ENCODE measurements at regions not wholly inside any gene's neighbourhood (a gene's known extent, or its start where the extent isn't known, plus 50 kb on each side); places are given as distances from the start of the nearest gene placed in this dataset.

DNA sequence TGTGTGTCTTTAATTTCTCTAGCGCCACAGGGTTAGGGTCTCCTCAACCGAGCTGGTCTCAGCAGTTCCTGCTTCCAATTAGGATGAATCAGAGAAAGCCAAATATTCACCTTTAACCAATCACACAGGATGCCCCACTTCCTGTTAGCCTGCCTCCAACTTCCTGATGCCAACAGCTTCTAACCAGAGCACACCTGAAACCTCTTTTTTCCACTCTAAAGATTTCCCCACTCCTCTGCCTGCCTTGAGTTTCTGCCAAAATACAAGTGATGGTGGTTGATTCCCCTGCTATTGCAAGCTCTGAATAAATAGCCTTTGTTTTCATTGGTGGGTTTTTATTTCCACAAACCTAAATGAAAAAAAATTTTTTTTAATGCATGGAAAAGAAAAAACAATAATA lies 144.7 kb upstream of the UST start:
- H3K27ac ChIP-seq = no peak overlapping the region
- H3K4me1 ChIP-seq (ENCODE audit: control insufficient read depth in 1 of 2, insufficient read depth in 1 of 2, low read depth in 1 of 2, low read length in 1 of 2) = no peaks in the 10 kb centered on the region
- H3K36me3 ChIP-seq = no peaks in the 10 kb centered on the region
- H3K4me3 ChIP-seq (ENCODE audit: low read depth in 1 of 2, low read length in 1 of 2) = no peak overlapping the region
- H3K9me3 ChIP-seq = no peaks in the 10 kb centered on the region
- TF ChIP-seq, protein P1, sequence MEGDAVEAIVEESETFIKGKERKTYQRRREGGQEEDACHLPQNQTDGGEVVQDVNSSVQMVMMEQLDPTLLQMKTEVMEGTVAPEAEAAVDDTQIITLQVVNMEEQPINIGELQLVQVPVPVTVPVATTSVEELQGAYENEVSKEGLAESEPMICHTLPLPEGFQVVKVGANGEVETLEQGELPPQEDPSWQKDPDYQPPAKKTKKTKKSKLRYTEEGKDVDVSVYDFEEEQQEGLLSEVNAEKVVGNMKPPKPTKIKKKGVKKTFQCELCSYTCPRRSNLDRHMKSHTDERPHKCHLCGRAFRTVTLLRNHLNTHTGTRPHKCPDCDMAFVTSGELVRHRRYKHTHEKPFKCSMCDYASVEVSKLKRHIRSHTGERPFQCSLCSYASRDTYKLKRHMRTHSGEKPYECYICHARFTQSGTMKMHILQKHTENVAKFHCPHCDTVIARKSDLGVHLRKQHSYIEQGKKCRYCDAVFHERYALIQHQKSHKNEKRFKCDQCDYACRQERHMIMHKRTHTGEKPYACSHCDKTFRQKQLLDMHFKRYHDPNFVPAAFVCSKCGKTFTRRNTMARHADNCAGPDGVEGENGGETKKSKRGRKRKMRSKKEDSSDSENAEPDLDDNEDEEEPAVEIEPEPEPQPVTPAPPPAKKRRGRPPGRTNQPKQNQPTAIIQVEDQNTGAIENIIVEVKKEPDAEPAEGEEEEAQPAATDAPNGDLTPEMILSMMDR (IDR thresholded peaks at IDR 0.05) = no peak
- no peaks in the 10 kb centered on the region for H3K27me3 ChIP-seq

DNA sequence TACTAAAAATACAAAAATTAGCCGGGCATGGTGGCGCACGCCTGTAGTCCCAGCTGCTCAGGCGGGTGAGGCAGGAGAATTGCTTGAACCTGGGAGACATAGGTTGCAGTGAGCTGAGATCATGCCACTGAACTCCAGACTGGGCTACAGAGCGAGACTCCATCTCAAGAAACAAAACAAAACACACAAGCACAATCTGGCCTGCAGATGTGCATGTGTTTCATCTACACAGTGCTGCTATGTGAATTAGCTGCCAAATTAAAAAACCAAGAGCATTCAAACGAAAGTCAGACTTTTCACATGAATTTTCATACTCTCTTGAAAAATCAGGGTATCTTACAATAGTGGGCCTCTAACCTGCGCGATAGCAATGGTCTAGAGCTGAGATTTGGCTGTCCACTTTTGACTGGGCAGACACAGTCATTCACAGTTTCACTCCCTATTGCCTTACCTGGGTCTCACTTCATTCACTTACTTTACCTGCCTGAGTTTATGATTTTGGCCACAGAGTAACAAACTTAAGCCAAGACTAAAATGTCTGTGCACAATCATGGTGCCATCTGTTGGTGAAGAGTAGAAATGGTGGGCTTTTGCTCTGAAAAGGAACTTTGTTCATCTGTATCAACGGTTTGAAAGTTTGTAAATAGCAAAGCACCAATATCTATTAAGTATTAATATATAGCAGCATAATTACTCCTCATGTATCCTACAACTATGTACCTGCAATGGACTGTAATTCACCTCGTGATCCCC lies 138.5 kb upstream of the UST start:
- Histone ChIP-seq H3K9me3 (no peaks in the 10 kb centered on the region), H3K4me3 (ENCODE audit: low read depth in 1 of 2, low read length in 1 of 2) (no peak overlapping the region), H3K27ac (no peak overlapping the region), H3K36me3 (no peaks in the 10 kb centered on the region), H3K4me1 (ENCODE audit: control insufficient read depth in 1 of 2, insufficient read depth in 1 of 2, low read depth in 1 of 2, low read length in 1 of 2) (no peaks in the 10 kb centered on the region), H3K27me3 (no peaks in the 10 kb centered on the region)
- TF ChIP-seq, protein P1 (IDR thresholded peaks at IDR 0.05) = no peak

DNA sequence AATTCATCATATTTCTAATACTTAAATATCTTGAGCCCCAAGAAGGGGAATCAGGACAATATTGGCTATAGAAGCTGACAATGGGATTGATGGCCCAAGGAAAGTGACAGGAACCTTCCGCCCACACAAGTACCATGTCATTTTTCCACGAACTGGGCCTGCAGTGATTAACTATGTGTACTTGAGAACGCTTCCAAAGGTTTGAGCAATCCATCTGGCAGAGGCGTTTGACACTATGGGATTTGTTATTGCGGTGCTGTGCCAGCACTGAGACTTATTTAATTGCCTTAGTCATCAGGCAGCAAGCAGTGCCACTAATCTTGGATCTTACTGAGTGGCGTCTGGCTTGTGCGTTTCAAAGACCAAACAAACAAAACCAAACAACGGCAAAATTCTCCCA lies 135.6 kb upstream of the UST start:
- TF ChIP-seq, protein P1 (IDR thresholded peaks at IDR 0.05) = no peak
- Histone ChIP-seq H3K27ac (no peak overlapping the region), H3K4me1 (ENCODE audit: control insufficient read depth in 1 of 2, insufficient read depth in 1 of 2, low read depth in 1 of 2, low read length in 1 of 2) (no peaks in the 10 kb centered on the region), H3K9me3 (no peaks in the 10 kb centered on the region), H3K36me3 (no peaks in the 10 kb centered on the region), H3K27me3 (no peaks in the 10 kb centered on the region), H3K4me3 (ENCODE audit: low read depth in 1 of 2, low read length in 1 of 2) (no peak overlapping the region)

DNA sequence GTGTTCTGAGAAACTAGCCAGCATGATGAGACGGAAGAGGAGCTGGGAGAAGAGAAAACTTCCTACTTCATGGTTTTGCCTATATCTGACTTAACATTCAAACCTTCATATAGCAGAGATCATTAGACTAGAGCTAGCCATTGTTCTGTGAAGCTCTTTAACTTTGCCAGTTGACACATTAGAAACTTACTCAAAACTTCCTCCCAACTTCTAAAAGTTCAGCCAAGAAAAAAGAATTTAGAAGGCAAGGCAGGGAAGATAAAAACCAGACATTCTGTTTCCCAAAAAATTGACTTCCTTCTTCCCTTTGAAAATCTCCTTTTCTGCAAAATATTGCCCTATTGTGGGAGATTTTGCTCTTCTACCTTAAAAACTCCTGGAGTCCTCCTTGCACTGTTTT lies 134.8 kb upstream of the UST start:
- H3K27me3 ChIP-seq = no peaks in the 10 kb centered on the region
- no peak overlapping the region for H3K27ac ChIP-seq
- H3K36me3 ChIP-seq = no peaks in the 10 kb centered on the region
- no peaks in the 10 kb centered on the region for H3K4me1 ChIP-seq (ENCODE audit: control insufficient read depth in 1 of 2, insufficient read depth in 1 of 2, low read depth in 1 of 2, low read length in 1 of 2)
- H3K9me3 ChIP-seq = no peaks in the 10 kb centered on the region
- H3K4me3 ChIP-seq (ENCODE audit: low read depth in 1 of 2, low read length in 1 of 2) = no peak overlapping the region
- TF ChIP-seq, protein P1 (IDR thresholded peaks at IDR 0.05) = no peak

DNA sequence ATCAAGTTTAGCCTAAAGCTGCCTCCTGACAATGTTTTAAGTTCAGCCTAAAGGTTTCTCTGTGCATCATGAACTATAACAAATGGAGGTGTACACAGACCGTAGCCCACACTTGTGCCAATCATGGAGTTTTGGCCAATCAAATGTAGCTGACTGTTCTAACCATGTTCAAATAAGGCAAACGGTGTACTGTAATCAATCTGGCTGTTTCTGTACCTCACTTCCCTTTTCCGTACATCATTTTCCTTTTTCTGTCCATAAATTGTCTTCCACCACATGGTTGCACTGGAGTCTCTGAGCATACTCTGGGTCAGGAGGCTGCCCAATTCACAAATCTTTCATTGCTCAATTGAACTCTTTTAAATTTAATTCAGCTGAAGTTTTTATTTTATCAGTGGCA lies 132.2 kb upstream of the UST start:
- Histone ChIP-seq H3K36me3 (no peaks in the 10 kb centered on the region), H3K9me3 (no peaks in the 10 kb centered on the region), H3K4me1 (ENCODE audit: control insufficient read depth in 1 of 2, insufficient read depth in 1 of 2, low read depth in 1 of 2, low read length in 1 of 2) (no peaks in the 10 kb centered on the region), H3K27ac (no peak overlapping the region), H3K4me3 (ENCODE audit: low read depth in 1 of 2, low read length in 1 of 2) (no peak overlapping the region), H3K27me3 (peaks cover 7% of the 10 kb centered on the region)
- TF ChIP-seq, protein P1 (IDR thresholded peaks at IDR 0.05) = no peak

All from neutrophil (primary cell).